ENCODE measurements at regions not wholly inside any gene's neighbourhood (a gene's known extent, or its start where the extent isn't known, plus 50 kb on each side); places are given as distances from the start of the nearest gene placed in this dataset.

GRCh38 chr12:69064734-69065443 is 131.9 kb upstream of the CPM start:
- H3K27ac ChIP-seq, result no peak overlapping the region
- H3K27me3 ChIP-seq, result no peaks in the 10 kb centered on the region
- WGBS (ENCODE audit: insufficient coverage, low coverage, low lambda C conversion rate, missing lambda C conversion rate), result 93% methylated on average over 4 of the region's 4 CpGs
- H3K4me1 ChIP-seq, result peaks cover 0 to 22% (median 0%) of the 10 kb centered on the region in 4 donors
- no peak for DNase-seq
- H3K36me3 ChIP-seq, result no peaks in the 10 kb centered on the region
- no peak overlapping the region for H3K4me3 ChIP-seq
- ATAC-seq, result peak in 1 of 4 donors; percentile 8
- TF ChIP-seq CTCF (IDR thresholded peaks at IDR 0.05) (no peak), POLR2A (IDR thresholded peaks at IDR 0.05) (no peak)
- intact Hi-C loops (cut with DNase I), result no loop called here
- no peaks in the 10 kb centered on the region for H3K9me3 ChIP-seq

GRCh38 chr12:69065775-69066174 is 132.8 kb upstream of the CPM start:
- DNase-seq (no peak), ATAC-seq (no peak)
- Histone ChIP-seq H3K36me3 (no peaks in the 10 kb centered on the region), H3K4me1 (peaks cover 0 to 30% (median 0%) of the 10 kb centered on the region in 4 donors), H3K4me3 (no peak overlapping the region), H3K27me3 (no peaks in the 10 kb centered on the region), H3K27ac (no peak overlapping the region), H3K9me3 (no peaks in the 10 kb centered on the region)
- intact Hi-C loops (cut with DNase I), result no loop called here
- TF ChIP-seq CTCF (IDR thresholded peaks at IDR 0.05) (no peak), POLR2A (IDR thresholded peaks at IDR 0.05) (no peak)
- WGBS (ENCODE audit: insufficient coverage, low coverage, low lambda C conversion rate, missing lambda C conversion rate), result 81% methylated on average over 5 of the region's 5 CpGs

- ATAC-seq, result peak; percentile 74 to 91 (median 90)
- no peaks in the 10 kb centered on the region for H3K9me3 ChIP-seq
- H3K36me3 ChIP-seq, result no peaks in the 10 kb centered on the region
- no peaks in the 10 kb centered on the region for H3K27me3 ChIP-seq
- no peak for TF ChIP-seq POLR2A (IDR thresholded peaks at IDR 0.05)
- peak; percentile 25 to 59 (median 48) for TF ChIP-seq CTCF (IDR thresholded peaks at IDR 0.05)
- WGBS (ENCODE audit: insufficient coverage, low coverage, low lambda C conversion rate, missing lambda C conversion rate), result 12% methylated on average over 5 of the region's 6 CpGs
- intact Hi-C loops (cut with DNase I), result no loop called here
- no peak overlapping the region for H3K4me3 ChIP-seq
- DNase-seq, result peak; percentile 69 to 87 (median 84)
- peak overlapping the region; percentile 34 to 86 (median 72) for H3K27ac ChIP-seq
- H3K4me1 ChIP-seq, result peaks cover 0 to 36% (median 0%) of the 10 kb centered on the region in 4 donors
Observed at GRCh38 chr12:69066492-69067373, 133.8 kb upstream of the CPM start.

GRCh38 chr12:69067713-69068112 is 134.7 kb upstream of the CPM start:
- intact Hi-C loops (cut with DNase I), result no loop called here
- peaks cover 0 to 38% (median 0%) of the 10 kb centered on the region in 4 donors for H3K4me1 ChIP-seq
- 91% methylated on average over 6 of the region's 6 CpGs for WGBS (ENCODE audit: insufficient coverage, low coverage, low lambda C conversion rate, missing lambda C conversion rate)
- ATAC-seq (no peak), DNase-seq (no peak)
- H3K36me3 ChIP-seq, result no peaks in the 10 kb centered on the region
- TF ChIP-seq CTCF (IDR thresholded peaks at IDR 0.05) (no peak), POLR2A (IDR thresholded peaks at IDR 0.05) (no peak)
- H3K4me3 ChIP-seq, result no peak overlapping the region
- H3K9me3 ChIP-seq, result no peaks in the 10 kb centered on the region
- peak overlapping the region in 1 of 3 donors; percentile 72 for H3K27ac ChIP-seq
- H3K27me3 ChIP-seq, result no peaks in the 10 kb centered on the region
